ENCODE measurements at regions not wholly inside any gene's neighbourhood (a gene's known extent, or its start where the extent isn't known, plus 50 kb on each side); places are given as distances from the start of the nearest gene placed in this dataset.

DNA sequence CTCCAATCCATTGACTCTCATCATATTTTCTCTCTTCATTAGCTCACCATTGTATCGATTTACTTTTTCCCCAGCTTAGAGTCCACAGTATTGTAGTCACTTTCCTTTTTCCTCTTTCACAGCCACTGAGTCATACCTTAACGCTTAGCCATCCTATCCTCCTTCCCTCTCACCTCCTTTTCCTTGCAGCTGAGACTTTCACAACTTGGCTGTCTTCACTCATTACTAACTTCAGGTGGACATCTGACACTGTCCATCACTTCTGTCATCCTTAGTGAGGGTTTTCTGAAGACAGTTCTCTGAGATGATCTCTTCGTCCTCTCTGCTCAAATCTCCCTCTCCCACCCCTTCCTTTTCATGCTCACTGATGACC lies 70.5 kb upstream of the ESX1 start:
- in situ Hi-C loops (cut with MboI) = no loop called here
- WGBS (ENCODE audit: insufficient coverage, low coverage, missing lambda C conversion rate) = 0% methylated on average over 1 of the region's 3 CpGs
- CTCF ChIA-PET (ENCODE audit: low intra/inter-chr PET ratio) = no interaction called here
- no peaks in the 10 kb centered on the region for H3K4me1 ChIP-seq (replicated peaks in 1 of 2; ENCODE audit: control insufficient read depth in 2 of 2, insufficient read depth in 2 of 2, low read length in 2 of 2)
- no peak overlapping the region for H3K9ac ChIP-seq (ENCODE audit: insufficient read depth in 1 of 2, low read depth in 2 of 2, low read length in 2 of 2)
- no peaks in the 10 kb centered on the region for H3K9me1 ChIP-seq (ENCODE audit: control insufficient read depth, insufficient read depth, low read length)
- FAIRE-seq (no peak), ATAC-seq (no peak), DNase-seq (ENCODE audit: extremely low read depth in 1 of 4, low spot score in 3 of 4) (no peak)
- BruUV-seq (replicated peaks) = no TSS peak
- no peak overlapping the region for H2AFZ ChIP-seq (ENCODE audit: low read depth, low read length)
- no peak overlapping the region for H3K4me2 ChIP-seq (ENCODE audit: insufficient read depth, low read length)
- no peaks in the 10 kb centered on the region for H4K20me1 ChIP-seq (replicated peaks; ENCODE audit: control insufficient read depth, insufficient read depth, low read length)
- no peaks in the 10 kb centered on the region; a peak in 1 of 5 replicates for H3K27me3 ChIP-seq (ENCODE audit: control insufficient read depth in 2 of 2, insufficient read depth in 2 of 2, low read length in 2 of 2)
- no peak overlapping the region for H3K4me3 ChIP-seq
- H3K27ac ChIP-seq (ENCODE audit: extremely low read depth, low read depth, low read length) = no peak overlapping the region
- POLR2A ChIA-PET = no interaction called here
- no peaks in the 10 kb centered on the region for H3K36me3 ChIP-seq (ENCODE audit: control insufficient read depth, insufficient read depth, low read length)
- TF ChIP-seq ZKSCAN8 (CRISPR knock-in tag; IDR thresholded peaks at IDR 0.05) (no peak), ARHGAP35 (IDR thresholded peaks at IDR 0.05; ENCODE audit: partially characterized antibody) (no peak), SIX5 (IDR thresholded peaks at IDR 0.05; ENCODE audit: borderline replicate concordance in 1 of 2, insufficient read depth in 1 of 2, low read depth in 1 of 2, low read length in 2 of 2) (no peak), SMARCB1 (IDR thresholded peaks at IDR 0.05; ENCODE audit: insufficient read length, low read depth) (no peak), KLF16 (IDR thresholded peaks at IDR 0.05) (no peak), MECOM (CRISPR knock-in tag; IDR thresholded peaks at IDR 0.05) (no peak), CHCHD3 (CRISPR knock-in tag; IDR thresholded peaks at IDR 0.05) (no peak), E2F4 (CRISPR knock-in tag; IDR thresholded peaks at IDR 0.05; ENCODE audit: low read depth) (no peak), PKNOX1 (IDR thresholded peaks at IDR 0.05) (no peak), LCOR (CRISPR knock-in tag; IDR thresholded peaks at IDR 0.05) (no peak), ZNF184 (CRISPR knock-in tag; IDR thresholded peaks at IDR 0.05) (no peak), KAT7 (CRISPR knock-in tag; IDR thresholded peaks at IDR 0.05; ENCODE audit: borderline replicate concordance) (no peak), ZNF239 (CRISPR knock-in tag; IDR thresholded peaks at IDR 0.05) (no peak), BACH1 (tag; IDR thresholded peaks at IDR 0.05) (no peak), POLR2AphosphoS5 (IDR thresholded peaks at IDR 0.05; ENCODE audit: control insufficient read depth, insufficient read depth, low read depth, low read length) (no peak), HNRNPK (IDR thresholded peaks at IDR 0.05; ENCODE audit: low read depth, low read length, poor library complexity, severe bottlenecking) (no peak)
- TF ChIP-seq, protein P1, sequence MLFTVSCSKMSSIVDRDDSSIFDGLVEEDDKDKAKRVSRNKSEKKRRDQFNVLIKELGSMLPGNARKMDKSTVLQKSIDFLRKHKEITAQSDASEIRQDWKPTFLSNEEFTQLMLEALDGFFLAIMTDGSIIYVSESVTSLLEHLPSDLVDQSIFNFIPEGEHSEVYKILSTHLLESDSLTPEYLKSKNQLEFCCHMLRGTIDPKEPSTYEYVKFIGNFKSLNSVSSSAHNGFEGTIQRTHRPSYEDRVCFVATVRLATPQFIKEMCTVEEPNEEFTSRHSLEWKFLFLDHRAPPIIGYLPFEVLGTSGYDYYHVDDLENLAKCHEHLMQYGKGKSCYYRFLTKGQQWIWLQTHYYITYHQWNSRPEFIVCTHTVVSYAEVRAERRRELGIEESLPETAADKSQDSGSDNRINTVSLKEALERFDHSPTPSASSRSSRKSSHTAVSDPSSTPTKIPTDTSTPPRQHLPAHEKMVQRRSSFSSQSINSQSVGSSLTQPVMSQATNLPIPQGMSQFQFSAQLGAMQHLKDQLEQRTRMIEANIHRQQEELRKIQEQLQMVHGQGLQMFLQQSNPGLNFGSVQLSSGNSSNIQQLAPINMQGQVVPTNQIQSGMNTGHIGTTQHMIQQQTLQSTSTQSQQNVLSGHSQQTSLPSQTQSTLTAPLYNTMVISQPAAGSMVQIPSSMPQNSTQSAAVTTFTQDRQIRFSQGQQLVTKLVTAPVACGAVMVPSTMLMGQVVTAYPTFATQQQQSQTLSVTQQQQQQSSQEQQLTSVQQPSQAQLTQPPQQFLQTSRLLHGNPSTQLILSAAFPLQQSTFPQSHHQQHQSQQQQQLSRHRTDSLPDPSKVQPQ (CRISPR knock-in tag; IDR thresholded peaks at IDR 0.05; ENCODE audit: borderline replicate concordance) = no peak
- H3K9me3 ChIP-seq (replicated peaks; ENCODE audit: control insufficient read depth, insufficient read depth, low read depth, low read length) = no peaks in the 10 kb centered on the region
- intact Hi-C loops (cut with micrococcal nuclease) = no loop called here
- no peaks in the 10 kb centered on the region for H3K79me2 ChIP-seq (ENCODE audit: control insufficient read depth, insufficient read depth, low read length)

All from K562 (cell line).